ENCODE measurements at regions not wholly inside any gene's neighbourhood (a gene's known extent, or its start where the extent isn't known, plus 50 kb on each side); places are given as distances from the start of the nearest gene placed in this dataset.

DNA sequence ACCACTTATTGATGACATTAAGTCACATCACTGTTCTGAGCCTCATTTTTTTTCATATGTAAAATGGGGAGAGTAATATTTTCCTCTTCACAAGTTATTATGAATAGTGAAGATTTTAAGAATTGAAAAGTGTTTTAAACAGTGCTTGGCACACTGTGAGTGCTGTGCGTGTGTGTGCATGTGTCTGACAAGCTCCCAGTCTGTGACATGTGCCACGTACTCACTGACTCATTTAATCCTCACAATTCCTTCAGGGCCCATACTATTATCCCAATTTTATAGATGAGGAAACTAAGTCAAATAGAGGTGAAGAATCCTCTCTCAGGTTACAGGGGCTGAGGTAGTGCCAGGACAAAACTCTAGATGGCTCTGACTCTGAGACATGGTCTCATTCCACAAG is 114.1 kb upstream of the NWD2 start:
- Histone ChIP-seq H3K27me3 (ENCODE audit: control insufficient read depth in 5 of 5, insufficient read depth in 4 of 5, low read length in 5 of 5) (no peaks in the 10 kb centered on the region), H3K27ac (ENCODE audit: low read depth, low read length) (no peak overlapping the region), H3K36me3 (ENCODE audit: control insufficient read depth in 5 of 5, insufficient read depth in 5 of 5, low read length in 5 of 5) (no peaks in the 10 kb centered on the region), H3K9me3 (ENCODE audit: control insufficient read depth in 5 of 5, low read length in 5 of 5) (no peaks in the 10 kb centered on the region), H3K9ac (ENCODE audit: low read length in 5 of 5) (no peak overlapping the region), H3K4me1 (ENCODE audit: control insufficient read depth in 5 of 5, insufficient read depth in 5 of 5, low read length in 5 of 5) (no peaks in the 10 kb centered on the region), H3K4me3 (ENCODE audit: low read depth in 1 of 5, low read length in 5 of 5) (no peak overlapping the region)

DNA sequence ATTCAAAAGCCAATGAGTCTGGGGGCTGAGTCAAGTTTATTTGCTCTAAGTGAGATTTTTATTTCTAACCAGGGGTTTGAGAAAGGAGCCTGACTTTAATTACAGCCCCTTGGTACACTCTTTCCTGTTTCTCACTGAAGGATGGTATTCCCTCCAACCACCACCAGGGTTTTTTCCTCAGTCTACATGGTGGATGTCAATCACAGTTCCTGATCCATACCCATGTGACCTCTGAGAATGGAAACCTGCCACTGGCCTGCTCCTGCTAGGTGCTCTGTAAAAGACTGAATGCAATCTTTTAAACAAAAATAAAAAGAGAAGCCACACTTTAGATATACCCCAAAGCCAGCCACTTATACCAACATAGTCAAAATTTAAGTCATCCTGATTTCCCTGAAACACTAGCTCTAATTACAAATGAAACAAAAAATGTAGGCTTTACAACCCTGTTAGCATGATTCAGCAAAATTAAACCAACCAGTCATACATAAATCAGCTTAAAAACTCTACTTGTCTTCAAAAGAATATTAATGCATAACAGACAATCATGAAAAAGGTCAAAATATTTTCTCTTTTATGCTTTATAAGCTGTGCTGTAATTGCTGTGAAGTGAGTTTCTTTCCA is 112.1 kb upstream of the NWD2 start:
- Histone ChIP-seq H3K9ac (ENCODE audit: low read length in 5 of 5) (no peak overlapping the region), H3K4me3 (ENCODE audit: low read depth in 1 of 5, low read length in 5 of 5) (no peak overlapping the region), H3K27ac (ENCODE audit: low read depth, low read length) (no peak overlapping the region), H3K27me3 (ENCODE audit: control insufficient read depth in 5 of 5, insufficient read depth in 4 of 5, low read length in 5 of 5) (no peaks in the 10 kb centered on the region), H3K4me1 (ENCODE audit: control insufficient read depth in 5 of 5, insufficient read depth in 5 of 5, low read length in 5 of 5) (no peaks in the 10 kb centered on the region), H3K9me3 (ENCODE audit: control insufficient read depth in 5 of 5, low read length in 5 of 5) (no peaks in the 10 kb centered on the region), H3K36me3 (ENCODE audit: control insufficient read depth in 5 of 5, insufficient read depth in 5 of 5, low read length in 5 of 5) (no peaks in the 10 kb centered on the region)

DNA sequence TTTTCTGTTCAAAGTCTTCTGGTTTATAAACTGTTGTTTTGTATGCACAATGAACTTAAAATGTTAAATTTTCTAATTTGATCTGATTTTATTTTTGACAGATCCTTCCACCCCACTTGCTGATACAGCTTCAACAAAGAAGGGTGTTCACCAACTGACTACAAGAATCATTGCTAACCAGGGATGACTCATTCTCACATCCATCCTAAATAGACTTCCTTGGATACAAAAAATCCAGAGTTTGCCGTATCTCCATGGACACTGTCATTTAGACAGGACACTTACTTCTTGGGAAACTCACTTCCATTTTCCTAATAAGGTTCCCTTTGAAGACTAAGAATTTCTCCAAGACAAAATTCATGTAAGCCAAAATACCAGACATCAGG is 111.6 kb upstream of the NWD2 start:
- no peaks in the 10 kb centered on the region for H3K9me3 ChIP-seq (ENCODE audit: control insufficient read depth in 5 of 5, low read length in 5 of 5)
- H3K4me1 ChIP-seq (ENCODE audit: control insufficient read depth in 5 of 5, insufficient read depth in 5 of 5, low read length in 5 of 5) = no peaks in the 10 kb centered on the region
- H3K36me3 ChIP-seq (ENCODE audit: control insufficient read depth in 5 of 5, insufficient read depth in 5 of 5, low read length in 5 of 5) = no peaks in the 10 kb centered on the region
- H3K27me3 ChIP-seq (ENCODE audit: control insufficient read depth in 5 of 5, insufficient read depth in 4 of 5, low read length in 5 of 5) = no peaks in the 10 kb centered on the region
- no peak overlapping the region for H3K27ac ChIP-seq (ENCODE audit: low read depth, low read length)
- H3K9ac ChIP-seq (ENCODE audit: low read length in 5 of 5) = no peak overlapping the region
- H3K4me3 ChIP-seq (ENCODE audit: low read depth in 1 of 5, low read length in 5 of 5) = no peak overlapping the region

DNA sequence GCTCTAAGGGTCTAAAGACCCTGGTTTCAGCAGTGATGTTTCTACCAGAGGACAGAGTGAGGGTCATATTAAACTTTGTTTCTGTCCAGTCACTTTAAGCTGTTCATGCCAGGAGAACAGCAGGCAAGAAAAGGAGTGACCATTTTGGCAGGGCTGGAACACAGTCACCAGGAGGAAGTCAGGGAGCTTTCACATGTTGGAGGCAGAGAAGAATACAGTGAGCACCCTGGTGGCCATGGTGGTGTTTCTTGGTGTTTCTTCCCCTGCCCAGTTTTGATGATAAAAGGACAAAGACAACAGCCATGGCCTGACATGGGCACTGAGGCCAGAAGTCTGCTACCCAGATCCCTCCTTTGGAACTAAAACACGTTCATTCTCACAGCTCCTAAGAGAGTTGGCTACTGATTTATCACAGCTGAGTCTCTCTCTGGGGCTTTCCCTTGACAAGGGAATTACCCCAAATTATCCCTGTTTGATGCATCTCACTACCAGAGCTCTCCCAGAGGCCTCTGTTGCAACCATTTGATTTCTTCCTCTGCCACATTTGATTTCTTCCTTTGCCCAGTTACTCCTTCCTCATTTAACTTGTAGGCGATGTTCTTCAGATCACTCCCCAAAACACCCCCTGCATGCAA is 106.4 kb upstream of the NWD2 start:
- Histone ChIP-seq H3K27ac (ENCODE audit: low read depth, low read length) (no peak overlapping the region), H3K4me1 (ENCODE audit: control insufficient read depth in 5 of 5, insufficient read depth in 5 of 5, low read length in 5 of 5) (no peaks in the 10 kb centered on the region), H3K36me3 (ENCODE audit: control insufficient read depth in 5 of 5, insufficient read depth in 5 of 5, low read length in 5 of 5) (no peaks in the 10 kb centered on the region), H3K27me3 (ENCODE audit: control insufficient read depth in 5 of 5, insufficient read depth in 4 of 5, low read length in 5 of 5) (no peaks in the 10 kb centered on the region), H3K4me3 (ENCODE audit: low read depth in 1 of 5, low read length in 5 of 5) (no peak overlapping the region), H3K9ac (ENCODE audit: low read length in 5 of 5) (no peak overlapping the region), H3K9me3 (ENCODE audit: control insufficient read depth in 5 of 5, low read length in 5 of 5) (peaks cover 0 to 2% (median 0%) of the 10 kb centered on the region in 5 donors)

DNA sequence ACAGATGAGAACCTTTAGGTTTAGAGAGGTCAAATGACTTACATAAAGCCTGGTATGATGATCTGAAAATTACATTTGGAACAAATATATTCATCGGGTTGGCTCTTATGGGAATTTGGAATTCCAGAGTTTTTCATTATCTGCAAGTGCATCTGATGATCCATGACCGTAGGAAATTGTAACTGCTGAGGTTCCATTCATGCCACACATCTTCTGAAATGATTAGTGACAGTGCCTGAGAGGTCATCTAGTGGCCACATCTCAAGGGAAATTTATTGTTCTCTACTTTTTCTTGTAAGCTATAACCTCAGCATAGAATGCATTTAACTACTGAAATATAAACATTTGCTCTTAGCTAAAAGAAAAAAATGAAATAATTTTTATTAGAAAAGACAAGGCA is 105.8 kb upstream of the NWD2 start:
- H3K4me1 ChIP-seq (ENCODE audit: control insufficient read depth in 5 of 5, insufficient read depth in 5 of 5, low read length in 5 of 5) = no peaks in the 10 kb centered on the region
- H3K9me3 ChIP-seq (ENCODE audit: control insufficient read depth in 5 of 5, low read length in 5 of 5) = peaks cover 0 to 2% (median 0%) of the 10 kb centered on the region in 5 donors
- H3K4me3 ChIP-seq (ENCODE audit: low read depth in 1 of 5, low read length in 5 of 5) = no peak overlapping the region
- no peak overlapping the region for H3K9ac ChIP-seq (ENCODE audit: low read length in 5 of 5)
- no peaks in the 10 kb centered on the region for H3K36me3 ChIP-seq (ENCODE audit: control insufficient read depth in 5 of 5, insufficient read depth in 5 of 5, low read length in 5 of 5)
- H3K27ac ChIP-seq (ENCODE audit: low read depth, low read length) = no peak overlapping the region
- H3K27me3 ChIP-seq (ENCODE audit: control insufficient read depth in 5 of 5, insufficient read depth in 4 of 5, low read length in 5 of 5) = no peaks in the 10 kb centered on the region

DNA sequence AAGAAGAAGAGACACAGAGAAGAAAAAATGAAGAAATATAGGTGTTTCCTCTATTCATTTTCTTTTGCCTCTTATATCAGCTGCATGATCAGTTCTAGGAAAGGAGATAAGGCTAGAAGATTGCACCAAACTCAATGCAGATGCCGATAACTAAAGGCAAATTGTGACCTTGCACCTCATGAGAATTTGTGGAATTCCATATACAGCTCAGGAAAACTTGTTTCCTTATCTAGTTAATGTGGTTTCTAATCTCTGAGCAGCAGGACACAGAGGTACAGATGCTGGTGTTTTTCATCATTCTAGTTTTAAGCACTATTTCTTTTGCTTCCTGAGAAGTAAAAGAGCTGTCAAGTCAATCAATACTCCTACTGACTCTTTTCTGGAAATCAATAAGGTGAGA is 104.6 kb upstream of the NWD2 start:
- no peak overlapping the region for H3K4me3 ChIP-seq (ENCODE audit: low read depth in 1 of 5, low read length in 5 of 5)
- no peaks in the 10 kb centered on the region for H3K36me3 ChIP-seq (ENCODE audit: control insufficient read depth in 5 of 5, insufficient read depth in 5 of 5, low read length in 5 of 5)
- no peak overlapping the region for H3K27ac ChIP-seq (ENCODE audit: low read depth, low read length)
- H3K9ac ChIP-seq (ENCODE audit: low read length in 5 of 5) = no peak overlapping the region
- H3K4me1 ChIP-seq (ENCODE audit: control insufficient read depth in 5 of 5, insufficient read depth in 5 of 5, low read length in 5 of 5) = no peaks in the 10 kb centered on the region
- H3K27me3 ChIP-seq (ENCODE audit: control insufficient read depth in 5 of 5, insufficient read depth in 4 of 5, low read length in 5 of 5) = no peaks in the 10 kb centered on the region
- H3K9me3 ChIP-seq (ENCODE audit: control insufficient read depth in 5 of 5, low read length in 5 of 5) = peaks cover 0 to 2% (median 0%) of the 10 kb centered on the region in 5 donors

DNA sequence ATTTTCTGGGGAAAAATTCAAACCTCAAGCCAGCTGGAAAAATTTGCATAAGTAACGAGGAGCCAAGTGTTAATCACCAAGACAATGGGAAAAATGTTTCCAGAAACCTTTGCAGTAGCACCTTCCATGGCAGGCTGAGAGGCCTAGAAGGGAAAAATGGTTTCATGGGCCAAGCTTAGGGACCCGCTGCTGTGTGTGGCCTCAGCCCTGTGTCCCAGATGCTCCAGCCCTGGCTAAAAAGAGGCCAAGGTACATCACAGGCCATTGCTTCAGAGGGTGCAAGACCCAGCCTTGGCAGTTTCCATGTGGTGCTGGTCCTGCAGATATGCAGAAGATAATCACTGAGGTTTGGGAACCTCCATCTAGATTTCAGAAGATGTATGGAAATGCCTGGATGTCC is 98.3 kb upstream of the NWD2 start:
- no peaks in the 10 kb centered on the region for H3K27me3 ChIP-seq (ENCODE audit: control insufficient read depth in 5 of 5, insufficient read depth in 4 of 5, low read length in 5 of 5)
- no peak overlapping the region for H3K4me3 ChIP-seq (ENCODE audit: low read depth in 1 of 5, low read length in 5 of 5)
- H3K9me3 ChIP-seq (ENCODE audit: control insufficient read depth in 5 of 5, low read length in 5 of 5) = peaks cover 0 to 7% (median 2%) of the 10 kb centered on the region in 5 donors
- H3K4me1 ChIP-seq (ENCODE audit: control insufficient read depth in 5 of 5, insufficient read depth in 5 of 5, low read length in 5 of 5) = no peaks in the 10 kb centered on the region
- no peaks in the 10 kb centered on the region for H3K36me3 ChIP-seq (ENCODE audit: control insufficient read depth in 5 of 5, insufficient read depth in 5 of 5, low read length in 5 of 5)
- no peak overlapping the region for H3K9ac ChIP-seq (ENCODE audit: low read length in 5 of 5)
- no peak overlapping the region for H3K27ac ChIP-seq (ENCODE audit: low read depth, low read length)

DNA sequence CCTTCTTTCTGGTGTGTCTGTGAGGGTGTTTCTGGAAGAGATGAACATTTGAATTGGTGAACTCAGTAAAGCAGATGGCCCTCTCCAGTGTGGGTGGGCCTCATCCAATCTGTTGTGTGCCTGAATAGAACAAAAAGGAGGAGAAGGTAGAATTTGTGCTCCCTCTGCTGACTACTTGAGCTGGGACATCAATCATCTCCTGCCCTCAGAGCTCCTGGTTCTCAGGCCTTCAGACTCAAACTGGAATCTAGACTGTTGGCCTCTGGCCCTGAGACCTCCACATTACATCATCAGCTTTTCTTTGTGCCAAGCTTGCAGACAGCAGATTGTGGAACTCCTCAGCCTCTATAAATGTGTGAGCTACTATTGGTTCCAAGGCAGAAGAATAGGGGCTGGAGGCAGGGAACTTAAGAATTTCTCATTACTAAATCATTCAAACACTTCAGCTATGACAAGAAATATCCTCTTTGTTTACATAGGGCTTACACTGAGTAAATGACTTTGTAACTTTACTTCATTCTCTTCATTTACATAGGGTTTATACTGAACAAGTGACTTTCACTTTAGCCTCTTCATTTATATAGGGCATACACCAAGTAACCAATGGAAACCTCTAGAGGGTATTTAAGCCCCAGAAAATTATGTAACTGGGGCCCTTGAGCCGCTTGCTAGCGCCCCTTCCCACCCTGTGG is 86.9 kb upstream of the NWD2 start:
- no peak overlapping the region for H3K27ac ChIP-seq (ENCODE audit: low read depth, low read length)
- H3K36me3 ChIP-seq (ENCODE audit: control insufficient read depth in 5 of 5, insufficient read depth in 5 of 5, low read length in 5 of 5) = no peaks in the 10 kb centered on the region

DNA sequence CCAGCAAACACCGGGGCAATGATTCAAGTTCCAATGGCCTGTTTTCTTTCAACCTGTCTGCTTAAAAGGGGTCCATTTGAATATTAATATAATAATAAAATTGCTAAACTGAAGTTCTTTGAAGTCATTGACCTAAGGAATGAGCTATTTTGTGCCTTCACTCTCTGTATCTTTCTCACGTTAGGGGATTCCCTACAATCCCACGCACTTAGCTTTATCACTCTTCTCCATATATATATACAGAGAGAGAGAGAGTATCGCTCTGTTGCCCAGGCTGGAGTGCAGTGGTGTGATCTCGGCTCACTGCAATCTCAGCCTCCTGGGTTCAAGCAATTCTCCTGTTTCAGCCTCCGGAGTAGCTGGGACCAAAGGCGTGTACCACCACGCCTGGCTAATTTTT is 83.9 kb upstream of the NWD2 start:
- Histone ChIP-seq H3K27ac (ENCODE audit: low read depth, low read length) (no peak overlapping the region), H3K4me1 (ENCODE audit: control insufficient read depth in 5 of 5, insufficient read depth in 5 of 5, low read length in 5 of 5) (peaks cover 0 to 4% (median 0%) of the 10 kb centered on the region in 5 donors), H3K4me3 (ENCODE audit: low read depth in 1 of 5, low read length in 5 of 5) (no peak overlapping the region), H3K9ac (ENCODE audit: low read length in 5 of 5) (no peak overlapping the region), H3K36me3 (ENCODE audit: control insufficient read depth in 5 of 5, insufficient read depth in 5 of 5, low read length in 5 of 5) (no peaks in the 10 kb centered on the region), H3K27me3 (ENCODE audit: control insufficient read depth in 5 of 5, insufficient read depth in 4 of 5, low read length in 5 of 5) (no peaks in the 10 kb centered on the region), H3K9me3 (ENCODE audit: control insufficient read depth in 5 of 5, low read length in 5 of 5) (no peaks in the 10 kb centered on the region)

More for the DNA sequence above, 86.9 kb upstream of the NWD2 start:
- Histone ChIP-seq H3K27me3 (ENCODE audit: control insufficient read depth in 5 of 5, insufficient read depth in 4 of 5, low read length in 5 of 5) (no peaks in the 10 kb centered on the region), H3K9me3 (ENCODE audit: control insufficient read depth in 5 of 5, low read length in 5 of 5) (no peaks in the 10 kb centered on the region), H3K9ac (ENCODE audit: low read length in 5 of 5) (no peak overlapping the region), H3K4me3 (ENCODE audit: low read depth in 1 of 5, low read length in 5 of 5) (no peak overlapping the region), H3K4me1 (ENCODE audit: control insufficient read depth in 5 of 5, insufficient read depth in 5 of 5, low read length in 5 of 5) (peaks cover 0 to 4% (median 0%) of the 10 kb centered on the region in 5 donors)

DNA sequence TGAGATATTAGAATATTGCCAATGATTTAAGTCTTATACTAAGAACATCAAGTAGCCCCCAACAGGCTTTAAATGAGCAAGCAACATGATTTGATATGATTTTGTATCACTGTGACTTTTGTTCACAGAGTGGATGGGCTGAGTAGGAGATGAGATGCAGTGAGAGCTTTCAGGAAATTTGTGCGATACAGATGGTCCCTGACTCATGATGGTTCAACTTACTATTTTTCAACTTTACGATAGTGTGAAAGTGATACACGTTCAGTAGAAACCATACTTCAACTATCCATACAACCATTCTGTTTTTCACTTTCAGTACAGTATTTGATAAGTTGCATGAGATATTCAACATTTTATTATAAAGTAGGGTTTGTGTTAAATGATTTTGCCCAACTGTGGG is 78.7 kb upstream of the NWD2 start:
- Histone ChIP-seq H3K36me3 (ENCODE audit: control insufficient read depth in 5 of 5, insufficient read depth in 5 of 5, low read length in 5 of 5) (no peaks in the 10 kb centered on the region), H3K27me3 (ENCODE audit: control insufficient read depth in 5 of 5, insufficient read depth in 4 of 5, low read length in 5 of 5) (no peaks in the 10 kb centered on the region), H3K9me3 (ENCODE audit: control insufficient read depth in 5 of 5, low read length in 5 of 5) (no peaks in the 10 kb centered on the region), H3K4me1 (ENCODE audit: control insufficient read depth in 5 of 5, insufficient read depth in 5 of 5, low read length in 5 of 5) (peaks cover 0 to 3% (median 0%) of the 10 kb centered on the region in 5 donors), H3K4me3 (ENCODE audit: low read depth in 1 of 5, low read length in 5 of 5) (no peak overlapping the region), H3K27ac (ENCODE audit: low read depth, low read length) (no peak overlapping the region), H3K9ac (ENCODE audit: low read length in 5 of 5) (no peak overlapping the region)

All from subcutaneous abdominal adipose tissue (tissue), 5 donors.